Psoas muscle (tissue), 7 donors: ENCODE measurements at regions not wholly inside any gene's neighbourhood (a gene's known extent, or its start where the extent isn't known, plus 50 kb on each side); places are given as distances from the start of the nearest gene placed in this dataset.

Experiments used
- ATAC-seq, 4 donors: fragments of 200-7000 bp; cut with Tn5 transposase; one replicate each; pipeline ENCODE4 v1.9.1; 2020; ENCODE audit warnings: moderate library complexity in 3 of 4, mild to moderate bottlenecking in 2 of 4
- DNase-seq, 2 donors: peaks; one replicate each; pipeline ENCODE4 v3.0.0-alpha.2; 2020
- H3K27ac ChIP-seq: fragments of 200-600 bp; one replicate; pipeline ENCODE4 v1.8.0; 2022
- H3K27me3 ChIP-seq, 3 donors: fragments of 200-600 bp in 1 of 3; one replicate each; pipeline versions ENCODE4 v1.6.1 to v1.8.0; 2013 to 2022; ENCODE audit warnings: low read length in 2 of 3, mild to moderate bottlenecking in 2 of 3, moderate library complexity in 1 of 3; ENCODE audit not compliant: insufficient read depth in 3 of 3
- H3K36me3 ChIP-seq, 2 donors: fragments of 200-600 bp in 1 of 2; one replicate each; pipeline versions ENCODE4 v1.6.1 to v1.8.0; 2013 to 2022; ENCODE audit warnings: low read depth in 1 of 2, mild to moderate bottlenecking in 1 of 2, moderate library complexity in 1 of 2; ENCODE audit not compliant: insufficient read depth in 1 of 2
- H3K4me1 ChIP-seq: fragments of 200-600 bp; one replicate; pipeline ENCODE4 v1.8.0; 2022
- H3K4me3 ChIP-seq: fragments of 200-600 bp; one replicate; pipeline ENCODE4 v1.8.0; 2022; ENCODE audit warnings: mild to moderate bottlenecking
- H3K9me3 ChIP-seq: fragments of 200-600 bp; one replicate; pipeline ENCODE4 v1.8.0; 2022
- CTCF ChIP-seq: fragments of 200-600 bp; IDR thresholded peaks from one replicate; pipeline ENCODE4 v1.8.0; 2022; ENCODE audit warnings: antibody characterized with exemption
- WGBS, 3 donors: extraction: QIAGEN DNeasy Blood & Tissue Kit; methylation state at CpG; one replicate each; pipeline versions ENCODE4 v1.1.6 to v1.1.7; 2013; 5-methylcytosine and 5-hydroxymethylcytosine counted together
- intact Hi-C, 2 donors: fragments of 100-400 bp; cut with DNase I; formaldehyde crosslinking; loops; one replicate each; pipeline versions ENCODE4 v1.11.0 to v1.14.2; 2022
- donor health status: healthy with polysubstance abuse.
- donor health status: DM: no; HTN: no; CAD: no; lungs with moderate emphysema.
- donor health status: Bipolar disorder and iron deficiency.
- donor health status: healthy.
- donor health status: DM: yes; HTN: yes; CAD: no.
- donor health status: DM: no; HTN: no; CAD: no.
- donor health status: DM: yes; HTN: yes; CAD: no.

GRCh38 chr2:158011055-158011771, 90.5 kb upstream of the UPP2 start:
- no peak for TF ChIP-seq CTCF
- Histone ChIP-seq H3K4me3 (no peak overlapping the region), H3K27ac (no peak overlapping the region), H3K27me3 (no peaks in the 10 kb centered on the region), H3K4me1 (peaks cover 8% of the 10 kb centered on the region), H3K36me3 (no peaks in the 10 kb centered on the region), H3K9me3 (no peaks in the 10 kb centered on the region)
- DNase-seq (no peak), ATAC-seq (no peak)
- intact Hi-C loops: loop anchor here (2.0 to 5.0 kb wide), 4 partner anchors 232 to 519 kb away; no protein-coding TSS in a partner anchor
- WGBS, 3 donors: 87 to 91% (median 87%) methylated on average over 5 of the region's 5 CpGs

GRCh38 chr2:158009399-158009798, 92.3 kb upstream of the UPP2 start:
- Histone ChIP-seq H3K27me3 (no peaks in the 10 kb centered on the region), H3K4me1 (peaks cover 8% of the 10 kb centered on the region), H3K36me3 (no peaks in the 10 kb centered on the region), H3K9me3 (no peaks in the 10 kb centered on the region), H3K4me3 (no peak overlapping the region), H3K27ac (no peak overlapping the region)
- DNase-seq (no peak), ATAC-seq (peak in 3 of 4 donors; percentile 30 to 77 (median 42))
- WGBS, 3 donors: 38 to 53% (median 45%) methylated on average over 4 of the region's 4 CpGs
- no peak for TF ChIP-seq CTCF
- intact Hi-C loops: loop anchor here in 1 of 2 donors (10.0 kb wide), 2 partner anchors 105 to 385 kb away; partner anchors contain the start of gene ACVR1C

- no peak overlapping the region for H3K27ac ChIP-seq
- intact Hi-C loops: loop anchor here in 1 of 2 donors (10.0 kb wide), 2 partner anchors 102 to 382 kb away; partner anchors contain the start of gene ACVR1C
- ATAC-seq (no peak), DNase-seq (no peak)
- no peak for TF ChIP-seq CTCF
- H3K4me1 ChIP-seq: peaks cover 8% of the 10 kb centered on the region
- no peaks in the 10 kb centered on the region for H3K36me3 ChIP-seq
- WGBS, 3 donors: 65 to 78% (median 72%) methylated on average over 9 of the region's 9 CpGs
- no peak overlapping the region for H3K4me3 ChIP-seq
- H3K27me3 ChIP-seq: no peaks in the 10 kb centered on the region
- no peaks in the 10 kb centered on the region for H3K9me3 ChIP-seq
Measured at GRCh38 chr2:158006961-158007719, 94.5 kb upstream of the UPP2 start.

GRCh38 chr2:158004126-158004764, 97.4 kb upstream of the UPP2 start:
- no peak for ATAC-seq
- Histone ChIP-seq H3K27ac (no peak overlapping the region), H3K27me3 (no peaks in the 10 kb centered on the region), H3K36me3 (no peaks in the 10 kb centered on the region), H3K9me3 (no peaks in the 10 kb centered on the region), H3K4me1 (peaks cover 2% of the 10 kb centered on the region), H3K4me3 (no peak overlapping the region)
- TF ChIP-seq CTCF: no peak
- intact Hi-C loops: loop anchor here in 1 of 2 donors (10.0 kb wide), 2 partner anchors 99 to 379 kb away; partner anchors contain the start of gene ACVR1C
- no peak for DNase-seq
- WGBS, 3 donors: 44 to 58% (median 54%) methylated on average over 8 of the region's 8 CpGs
